ENCODE measurements at regions not wholly inside any gene's neighbourhood (a gene's known extent, or its start where the extent isn't known, plus 50 kb on each side); places are given as distances from the start of the nearest gene placed in this dataset.

DNA sequence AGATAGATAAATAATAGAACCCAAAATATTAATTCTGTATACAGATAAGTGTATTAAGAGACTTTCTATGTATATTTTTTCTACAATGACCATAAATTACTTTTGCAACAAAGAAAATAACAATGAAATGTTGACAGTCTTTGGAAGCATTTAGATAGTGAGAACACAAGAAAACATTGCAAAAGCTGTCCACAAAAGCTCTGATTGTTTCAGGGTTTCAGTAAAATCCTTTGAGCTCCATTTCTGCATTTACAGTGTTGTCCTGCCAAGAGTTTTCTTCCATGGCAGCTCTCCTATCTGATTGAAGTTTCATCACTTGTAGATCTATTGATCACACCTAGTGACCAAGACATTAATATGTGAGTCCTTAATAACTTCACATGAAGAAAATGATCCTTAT lies 321.8 kb downstream of the GPR37 start (continued):
- TF ChIP-seq, protein P1, sequence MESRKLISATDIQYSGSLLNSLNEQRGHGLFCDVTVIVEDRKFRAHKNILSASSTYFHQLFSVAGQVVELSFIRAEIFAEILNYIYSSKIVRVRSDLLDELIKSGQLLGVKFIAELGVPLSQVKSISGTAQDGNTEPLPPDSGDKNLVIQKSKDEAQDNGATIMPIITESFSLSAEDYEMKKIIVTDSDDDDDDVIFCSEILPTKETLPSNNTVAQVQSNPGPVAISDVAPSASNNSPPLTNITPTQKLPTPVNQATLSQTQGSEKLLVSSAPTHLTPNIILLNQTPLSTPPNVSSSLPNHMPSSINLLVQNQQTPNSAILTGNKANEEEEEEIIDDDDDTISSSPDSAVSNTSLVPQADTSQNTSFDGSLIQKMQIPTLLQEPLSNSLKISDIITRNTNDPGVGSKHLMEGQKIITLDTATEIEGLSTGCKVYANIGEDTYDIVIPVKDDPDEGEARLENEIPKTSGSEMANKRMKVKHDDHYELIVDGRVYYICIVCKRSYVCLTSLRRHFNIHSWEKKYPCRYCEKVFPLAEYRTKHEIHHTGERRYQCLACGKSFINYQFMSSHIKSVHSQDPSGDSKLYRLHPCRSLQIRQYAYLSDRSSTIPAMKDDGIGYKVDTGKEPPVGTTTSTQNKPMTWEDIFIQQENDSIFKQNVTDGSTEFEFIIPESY (CRISPR knock-in tag; IDR thresholded peaks at IDR 0.05) = no peak
- no peak for TF ChIP-seq ELF1 (tag; IDR thresholded peaks at IDR 0.05)
- no peak for TF ChIP-seq BDP1 (IDR thresholded peaks at IDR 0.05; ENCODE audit: insufficient read depth, insufficient read length)
- no peak for TF ChIP-seq NFE2L1 (tag; IDR thresholded peaks at IDR 0.05; ENCODE audit: borderline replicate concordance, low read depth)

DNA sequence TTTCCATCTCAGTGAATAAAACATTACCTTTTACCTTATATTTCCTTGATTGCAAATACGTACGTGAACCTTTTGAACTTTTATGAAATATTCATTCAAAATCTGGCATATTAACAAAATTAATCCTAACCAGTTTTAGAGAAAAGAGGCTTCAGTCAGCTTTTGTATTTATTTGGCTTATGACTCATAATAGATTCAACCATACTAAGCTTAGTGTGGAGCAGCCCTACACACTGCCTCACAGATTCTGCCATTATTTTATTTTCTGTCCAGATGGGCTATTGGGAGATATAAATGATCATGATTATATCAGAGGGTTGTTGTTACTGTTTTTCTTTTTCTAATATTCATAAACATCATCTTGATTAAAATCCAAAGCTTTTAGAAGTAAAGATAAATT lies 325.5 kb downstream of the GPR37 start:
- Histone ChIP-seq H3K9me1 (ENCODE audit: control insufficient read depth, insufficient read depth, low read length) (no peaks in the 10 kb centered on the region), H3K4me2 (ENCODE audit: insufficient read depth, low read length) (no peak overlapping the region), H3K79me2 (ENCODE audit: control insufficient read depth, insufficient read depth, low read length) (no peaks in the 10 kb centered on the region), H3K27ac (ENCODE audit: extremely low read depth, low read depth, low read length) (no peak overlapping the region), H2AFZ (ENCODE audit: low read depth, low read length) (no peak overlapping the region), H3K4me1 (replicated peaks in 1 of 2; ENCODE audit: control insufficient read depth in 2 of 2, insufficient read depth in 2 of 2, low read length in 2 of 2) (no peaks in the 10 kb centered on the region), H3K9me3 (replicated peaks; ENCODE audit: control insufficient read depth, insufficient read depth, low read depth, low read length) (no peaks in the 10 kb centered on the region), H3K4me3 (no peak overlapping the region), H3K27me3 (ENCODE audit: control insufficient read depth in 2 of 2, insufficient read depth in 2 of 2, low read length in 2 of 2) (no peaks in the 10 kb centered on the region), H3K36me3 (ENCODE audit: control insufficient read depth, insufficient read depth, low read length) (no peaks in the 10 kb centered on the region), H3K9ac (ENCODE audit: insufficient read depth in 1 of 2, low read depth in 2 of 2, low read length in 2 of 2) (no peak overlapping the region), H4K20me1 (replicated peaks; ENCODE audit: control insufficient read depth, insufficient read depth, low read length) (no peaks in the 10 kb centered on the region)
- FAIRE-seq = no peak
- CTCF ChIA-PET (ENCODE audit: low intra/inter-chr PET ratio) = no interaction called here
- 0% methylated on average over 2 of the region's 2 CpGs for WGBS (ENCODE audit: insufficient coverage, low coverage, missing lambda C conversion rate)
- POLR2A ChIA-PET = no interaction called here
- intact Hi-C loops (cut with micrococcal nuclease) (no loop called here), in situ Hi-C loops (cut with MboI) (no loop called here)
- no peak for DNase-seq (ENCODE audit: extremely low read depth in 1 of 4, low spot score in 3 of 4)
- BruUV-seq (replicated peaks) = no TSS peak
- ATAC-seq = no peak
- no peak for TF ChIP-seq CBFA2T2 (conservative IDR thresholded peaks at IDR 0.05)
- TF ChIP-seq JUN (IDR thresholded peaks at IDR 0.05; ENCODE audit: borderline replicate concordance, low read depth, low read length) = no peak
- TF ChIP-seq JUN (CRISPR knock-in tag; IDR thresholded peaks at IDR 0.05; ENCODE audit: borderline replicate concordance) = no peak
- TF ChIP-seq NR2C2 (CRISPR knock-in tag; IDR thresholded peaks at IDR 0.05) = no peak
- no peak for TF ChIP-seq NR2C2 (tag; IDR thresholded peaks at IDR 0.05)
- TF ChIP-seq ZFP36 (IDR thresholded peaks at IDR 0.05; ENCODE audit: low read depth, low read length, partially characterized antibody) = no peak
- no peak for TF ChIP-seq ADNP (tag; IDR thresholded peaks at IDR 0.05)
- TF ChIP-seq GABPB2 (CRISPR knock-in tag; conservative IDR thresholded peaks at IDR 0.05) = no peak
- TF ChIP-seq, protein P2, sequence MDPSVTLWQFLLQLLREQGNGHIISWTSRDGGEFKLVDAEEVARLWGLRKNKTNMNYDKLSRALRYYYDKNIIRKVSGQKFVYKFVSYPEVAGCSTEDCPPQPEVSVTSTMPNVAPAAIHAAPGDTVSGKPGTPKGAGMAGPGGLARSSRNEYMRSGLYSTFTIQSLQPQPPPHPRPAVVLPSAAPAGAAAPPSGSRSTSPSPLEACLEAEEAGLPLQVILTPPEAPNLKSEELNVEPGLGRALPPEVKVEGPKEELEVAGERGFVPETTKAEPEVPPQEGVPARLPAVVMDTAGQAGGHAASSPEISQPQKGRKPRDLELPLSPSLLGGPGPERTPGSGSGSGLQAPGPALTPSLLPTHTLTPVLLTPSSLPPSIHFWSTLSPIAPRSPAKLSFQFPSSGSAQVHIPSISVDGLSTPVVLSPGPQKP (CRISPR knock-in tag; IDR thresholded peaks at IDR 0.05) = no peak
- TF ChIP-seq, protein P3, sequence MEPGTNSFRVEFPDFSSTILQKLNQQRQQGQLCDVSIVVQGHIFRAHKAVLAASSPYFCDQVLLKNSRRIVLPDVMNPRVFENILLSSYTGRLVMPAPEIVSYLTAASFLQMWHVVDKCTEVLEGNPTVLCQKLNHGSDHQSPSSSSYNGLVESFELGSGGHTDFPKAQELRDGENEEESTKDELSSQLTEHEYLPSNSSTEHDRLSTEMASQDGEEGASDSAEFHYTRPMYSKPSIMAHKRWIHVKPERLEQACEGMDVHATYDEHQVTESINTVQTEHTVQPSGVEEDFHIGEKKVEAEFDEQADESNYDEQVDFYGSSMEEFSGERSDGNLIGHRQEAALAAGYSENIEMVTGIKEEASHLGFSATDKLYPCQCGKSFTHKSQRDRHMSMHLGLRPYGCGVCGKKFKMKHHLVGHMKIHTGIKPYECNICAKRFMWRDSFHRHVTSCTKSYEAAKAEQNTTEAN (CRISPR knock-in tag; IDR thresholded peaks at IDR 0.05) = no peak
- TF ChIP-seq, protein P4, sequence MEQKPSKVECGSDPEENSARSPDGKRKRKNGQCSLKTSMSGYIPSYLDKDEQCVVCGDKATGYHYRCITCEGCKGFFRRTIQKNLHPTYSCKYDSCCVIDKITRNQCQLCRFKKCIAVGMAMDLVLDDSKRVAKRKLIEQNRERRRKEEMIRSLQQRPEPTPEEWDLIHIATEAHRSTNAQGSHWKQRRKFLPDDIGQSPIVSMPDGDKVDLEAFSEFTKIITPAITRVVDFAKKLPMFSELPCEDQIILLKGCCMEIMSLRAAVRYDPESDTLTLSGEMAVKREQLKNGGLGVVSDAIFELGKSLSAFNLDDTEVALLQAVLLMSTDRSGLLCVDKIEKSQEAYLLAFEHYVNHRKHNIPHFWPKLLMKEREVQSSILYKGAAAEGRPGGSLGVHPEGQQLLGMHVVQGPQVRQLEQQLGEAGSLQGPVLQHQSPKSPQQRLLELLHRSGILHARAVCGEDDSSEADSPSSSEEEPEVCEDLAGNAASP (IDR thresholded peaks at IDR 0.05) = no peak
- no peak for TF ChIP-seq COPS2 (conservative IDR thresholded peaks at IDR 0.05)
- TF ChIP-seq PHTF2 (CRISPR knock-in tag; IDR thresholded peaks at IDR 0.05) = no peak

Measured in K562 (cell line).